ENCODE measurements at regions not wholly inside any gene's neighbourhood (a gene's known extent, or its start where the extent isn't known, plus 50 kb on each side); places are given as distances from the start of the nearest gene placed in this dataset.

DNA sequence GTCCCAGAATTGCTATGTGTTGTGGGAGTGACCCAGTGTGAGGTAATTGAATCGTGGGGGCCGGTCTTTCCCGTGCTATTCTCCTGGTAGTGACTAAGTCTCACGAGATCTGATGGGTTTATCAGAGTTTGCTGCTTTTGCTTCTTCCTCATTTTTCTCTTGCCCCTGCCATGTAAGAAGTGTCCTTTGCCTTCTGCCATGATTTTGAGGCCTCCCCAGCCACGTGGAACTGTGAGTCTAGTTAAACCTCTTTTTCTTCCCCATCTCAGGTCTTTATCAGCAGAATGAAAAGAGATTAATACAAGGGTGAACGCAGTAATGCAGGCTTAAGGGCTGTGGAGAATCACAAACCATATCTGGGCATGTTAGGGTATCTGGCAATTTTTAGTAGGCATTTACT is 624.0 kb downstream of the USP25 start:
- Histone ChIP-seq H3K4me3 (ENCODE audit: low read depth, low read length) (no peak overlapping the region), H3K36me3 (ENCODE audit: control insufficient read depth, insufficient read depth, low read length) (no peaks in the 10 kb centered on the region), H3K9me3 (no peaks in the 10 kb centered on the region), H3K4me1 (no peaks in the 10 kb centered on the region), H3K27me3 (replicated peaks; ENCODE audit: control insufficient read depth, insufficient read depth, low read length) (no peaks in the 10 kb centered on the region)
- CTCF ChIA-PET = no interaction called here
- Mint-ChIP-seq H3K9me3 (ENCODE audit: unreplicated experiment) (no peaks in the 10 kb centered on the region), H3K27ac (ENCODE audit: unreplicated experiment) (no peak overlapping the region), H3K4me1 (ENCODE audit: low read depth, unreplicated experiment) (no peaks in the 10 kb centered on the region), H3K4me3 (ENCODE audit: unreplicated experiment) (no peak overlapping the region), H3K27me3 (ENCODE audit: insufficient read depth, unreplicated experiment) (no peaks in the 10 kb centered on the region), H3K36me3 (ENCODE audit: insufficient read depth, unreplicated experiment) (no peaks in the 10 kb centered on the region)
- POLR2A ChIA-PET = no interaction called here
- DNase-seq = no peak
- BruUV-seq (replicated peaks) = no TSS peak
- intact Hi-C loops (cut with micrococcal nuclease; ENCODE audit: unreplicated experiment) = no loop called here
- TF ChIP-seq, protein P1, sequence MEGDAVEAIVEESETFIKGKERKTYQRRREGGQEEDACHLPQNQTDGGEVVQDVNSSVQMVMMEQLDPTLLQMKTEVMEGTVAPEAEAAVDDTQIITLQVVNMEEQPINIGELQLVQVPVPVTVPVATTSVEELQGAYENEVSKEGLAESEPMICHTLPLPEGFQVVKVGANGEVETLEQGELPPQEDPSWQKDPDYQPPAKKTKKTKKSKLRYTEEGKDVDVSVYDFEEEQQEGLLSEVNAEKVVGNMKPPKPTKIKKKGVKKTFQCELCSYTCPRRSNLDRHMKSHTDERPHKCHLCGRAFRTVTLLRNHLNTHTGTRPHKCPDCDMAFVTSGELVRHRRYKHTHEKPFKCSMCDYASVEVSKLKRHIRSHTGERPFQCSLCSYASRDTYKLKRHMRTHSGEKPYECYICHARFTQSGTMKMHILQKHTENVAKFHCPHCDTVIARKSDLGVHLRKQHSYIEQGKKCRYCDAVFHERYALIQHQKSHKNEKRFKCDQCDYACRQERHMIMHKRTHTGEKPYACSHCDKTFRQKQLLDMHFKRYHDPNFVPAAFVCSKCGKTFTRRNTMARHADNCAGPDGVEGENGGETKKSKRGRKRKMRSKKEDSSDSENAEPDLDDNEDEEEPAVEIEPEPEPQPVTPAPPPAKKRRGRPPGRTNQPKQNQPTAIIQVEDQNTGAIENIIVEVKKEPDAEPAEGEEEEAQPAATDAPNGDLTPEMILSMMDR (IDR thresholded peaks at IDR 0.05; ENCODE audit: insufficient read depth in 1 of 2, low read depth in 1 of 2, low read length in 1 of 2, severe bottlenecking in 1 of 2, unreplicated experiment in 1 of 2) = no peak

DNA sequence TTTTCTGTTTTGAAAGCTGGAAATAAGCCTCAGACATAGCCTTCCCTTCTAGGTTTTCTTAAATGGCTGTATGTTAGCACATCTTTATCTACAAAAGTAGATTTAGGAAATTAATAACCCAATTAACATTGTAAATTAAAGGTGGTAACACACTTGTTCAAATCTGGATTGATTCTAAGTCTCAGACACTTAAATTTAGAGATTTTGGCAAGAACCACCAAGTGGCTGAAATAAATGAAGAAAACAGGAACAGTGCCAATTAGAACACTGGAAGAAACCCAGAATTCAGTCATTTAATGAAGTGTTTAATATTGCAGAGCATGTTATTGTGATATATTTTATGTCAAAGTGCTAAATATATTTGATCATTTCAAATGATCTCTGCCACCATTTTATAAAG is 628.2 kb downstream of the USP25 start:
- Histone ChIP-seq H3K36me3 (ENCODE audit: control insufficient read depth, insufficient read depth, low read length) (no peaks in the 10 kb centered on the region), H3K9me3 (no peaks in the 10 kb centered on the region), H3K27me3 (replicated peaks; ENCODE audit: control insufficient read depth, insufficient read depth, low read length) (no peaks in the 10 kb centered on the region), H3K4me3 (ENCODE audit: low read depth, low read length) (no peak overlapping the region), H3K4me1 (no peaks in the 10 kb centered on the region)
- Mint-ChIP-seq H3K27ac (ENCODE audit: unreplicated experiment) (no peak overlapping the region), H3K27me3 (ENCODE audit: insufficient read depth, unreplicated experiment) (no peaks in the 10 kb centered on the region), H3K36me3 (ENCODE audit: insufficient read depth, unreplicated experiment) (no peaks in the 10 kb centered on the region), H3K4me1 (ENCODE audit: low read depth, unreplicated experiment) (no peaks in the 10 kb centered on the region), H3K4me3 (ENCODE audit: unreplicated experiment) (no peak overlapping the region), H3K9me3 (ENCODE audit: unreplicated experiment) (peaks cover 8% of the 10 kb centered on the region)
- intact Hi-C loops (cut with micrococcal nuclease; ENCODE audit: unreplicated experiment) = no loop called here
- BruUV-seq (replicated peaks) = no TSS peak
- POLR2A ChIA-PET = no interaction called here
- DNase-seq = no peak
- TF ChIP-seq, protein P1 (IDR thresholded peaks at IDR 0.05; ENCODE audit: insufficient read depth in 1 of 2, low read depth in 1 of 2, low read length in 1 of 2, severe bottlenecking in 1 of 2, unreplicated experiment in 1 of 2) = no peak
- CTCF ChIA-PET = no interaction called here

DNA sequence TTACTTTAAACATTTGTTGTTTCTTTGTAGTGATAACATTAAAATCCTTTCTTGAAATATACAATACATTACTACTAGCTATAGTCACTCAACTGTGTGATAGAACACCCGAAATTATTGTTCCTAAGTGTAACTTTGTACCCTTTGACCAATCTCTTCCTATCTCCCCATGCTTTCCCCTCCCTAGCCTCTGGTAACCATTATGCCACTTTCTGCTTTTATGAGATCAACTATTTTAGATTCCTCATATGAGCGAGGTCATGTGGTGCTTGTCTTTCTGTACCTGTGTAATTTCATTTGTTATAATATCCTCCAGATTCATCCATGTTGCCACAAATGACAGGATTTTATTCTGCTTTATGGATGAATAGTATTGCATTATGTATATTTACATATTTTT is 629.0 kb downstream of the USP25 start:
- no peaks in the 10 kb centered on the region for H3K9me3 ChIP-seq
- no TSS peak for BruUV-seq (replicated peaks)
- ChIA-PET POLR2A (no interaction called here), CTCF (no interaction called here)
- H3K27ac Mint-ChIP-seq (ENCODE audit: unreplicated experiment) = no peak overlapping the region
- H3K4me3 ChIP-seq (ENCODE audit: low read depth, low read length) = no peak overlapping the region
- no peak overlapping the region for H3K4me3 Mint-ChIP-seq (ENCODE audit: unreplicated experiment)
- H3K27me3 ChIP-seq (replicated peaks; ENCODE audit: control insufficient read depth, insufficient read depth, low read length) = no peaks in the 10 kb centered on the region
- no peaks in the 10 kb centered on the region for H3K27me3 Mint-ChIP-seq (ENCODE audit: insufficient read depth, unreplicated experiment)
- TF ChIP-seq, protein P1 (IDR thresholded peaks at IDR 0.05; ENCODE audit: insufficient read depth in 1 of 2, low read depth in 1 of 2, low read length in 1 of 2, severe bottlenecking in 1 of 2, unreplicated experiment in 1 of 2) = no peak
- DNase-seq = no peak
- no peaks in the 10 kb centered on the region for H3K4me1 Mint-ChIP-seq (ENCODE audit: low read depth, unreplicated experiment)
- no peaks in the 10 kb centered on the region for H3K4me1 ChIP-seq
- no peaks in the 10 kb centered on the region for H3K36me3 ChIP-seq (ENCODE audit: control insufficient read depth, insufficient read depth, low read length)
- H3K9me3 Mint-ChIP-seq (ENCODE audit: unreplicated experiment) = peaks cover 8% of the 10 kb centered on the region
- intact Hi-C loops (cut with micrococcal nuclease; ENCODE audit: unreplicated experiment) = no loop called here
- H3K36me3 Mint-ChIP-seq (ENCODE audit: insufficient read depth, unreplicated experiment) = no peaks in the 10 kb centered on the region
